Brain microvascular endothelial cell (primary cell): ENCODE measurements at regions not wholly inside any gene's neighbourhood (a gene's known extent, or its start where the extent isn't known, plus 50 kb on each side); places are given as distances from the start of the nearest gene placed in this dataset.
"Not testable (repeated sequence)": the region's sequence is repeated elsewhere in the genome, so short reads cannot be mapped to it uniquely, and the experiment has no call there.

Source experiments
- DNase-seq: peaks from one replicate; pipeline ENCODE4 v3.0.0-alpha.2; 2020
- H3K27ac ChIP-seq: fragments of 250-450 bp; sonication (Bioruptor Pico); 2 replicates; pipeline ENCODE4 v1.5.1; 2020; ENCODE audit warnings: mild to moderate bottlenecking, moderate library complexity
- H3K27me3 ChIP-seq: fragments of 250-450 bp; sonication (Bioruptor Pico); replicated peaks from 2 replicates; pipeline ENCODE4 v1.5.1; 2020; ENCODE audit warnings: mild to moderate bottlenecking
- H3K36me3 ChIP-seq: fragments of 250-450 bp; sonication (Bioruptor Pico); replicated peaks from 2 replicates; pipeline ENCODE4 v1.5.1; 2020; ENCODE audit warnings: mild to moderate bottlenecking
- H3K4me3 ChIP-seq: 2 replicates; pipeline ENCODE4 v1.5.1; 2011; ENCODE audit warnings: low read depth, mild to moderate bottlenecking, control low read depth, low read length, moderate library complexity
- in situ Hi-C: cut with HindIII; loops from 2 replicates; pipeline ENCODE4 v1.10.0; 2017; ENCODE audit warnings: low sequenced_read_pairs, low pct_ligation_motif_present
- TF ChIP-seq, protein P1 (sequence below): IDR thresholded peaks from 2 replicates; pipeline ENCODE4 v1.5.1; 2011; ENCODE audit warnings: low read depth, mild to moderate bottlenecking, moderate library complexity, low read length, control low read depth, inconsistent platforms; ENCODE audit errors: missing control alignments

GRCh38 chr3:39641274-39641673 is 168.1 kb upstream of the MYRIP start:
- Histone ChIP-seq H3K36me3 (no peaks in the 10 kb centered on the region), H3K27me3 (no peaks in the 10 kb centered on the region), H3K27ac (no peak overlapping the region), H3K4me3 (no peak overlapping the region)
- TF ChIP-seq, protein P1, sequence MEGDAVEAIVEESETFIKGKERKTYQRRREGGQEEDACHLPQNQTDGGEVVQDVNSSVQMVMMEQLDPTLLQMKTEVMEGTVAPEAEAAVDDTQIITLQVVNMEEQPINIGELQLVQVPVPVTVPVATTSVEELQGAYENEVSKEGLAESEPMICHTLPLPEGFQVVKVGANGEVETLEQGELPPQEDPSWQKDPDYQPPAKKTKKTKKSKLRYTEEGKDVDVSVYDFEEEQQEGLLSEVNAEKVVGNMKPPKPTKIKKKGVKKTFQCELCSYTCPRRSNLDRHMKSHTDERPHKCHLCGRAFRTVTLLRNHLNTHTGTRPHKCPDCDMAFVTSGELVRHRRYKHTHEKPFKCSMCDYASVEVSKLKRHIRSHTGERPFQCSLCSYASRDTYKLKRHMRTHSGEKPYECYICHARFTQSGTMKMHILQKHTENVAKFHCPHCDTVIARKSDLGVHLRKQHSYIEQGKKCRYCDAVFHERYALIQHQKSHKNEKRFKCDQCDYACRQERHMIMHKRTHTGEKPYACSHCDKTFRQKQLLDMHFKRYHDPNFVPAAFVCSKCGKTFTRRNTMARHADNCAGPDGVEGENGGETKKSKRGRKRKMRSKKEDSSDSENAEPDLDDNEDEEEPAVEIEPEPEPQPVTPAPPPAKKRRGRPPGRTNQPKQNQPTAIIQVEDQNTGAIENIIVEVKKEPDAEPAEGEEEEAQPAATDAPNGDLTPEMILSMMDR: no peak
- no peak for DNase-seq
- in situ Hi-C loops: no loop called here

GRCh38 chr3:39644176-39644575 is 165.2 kb upstream of the MYRIP start:
- Histone ChIP-seq H3K27me3 (no peaks in the 10 kb centered on the region), H3K36me3 (no peaks in the 10 kb centered on the region), H3K27ac (peak overlapping the region; percentile 14), H3K4me3 (no peak overlapping the region)
- TF ChIP-seq, protein P1: no peak
- in situ Hi-C loops: no loop called here
- peak; percentile 39 for DNase-seq

DNA sequence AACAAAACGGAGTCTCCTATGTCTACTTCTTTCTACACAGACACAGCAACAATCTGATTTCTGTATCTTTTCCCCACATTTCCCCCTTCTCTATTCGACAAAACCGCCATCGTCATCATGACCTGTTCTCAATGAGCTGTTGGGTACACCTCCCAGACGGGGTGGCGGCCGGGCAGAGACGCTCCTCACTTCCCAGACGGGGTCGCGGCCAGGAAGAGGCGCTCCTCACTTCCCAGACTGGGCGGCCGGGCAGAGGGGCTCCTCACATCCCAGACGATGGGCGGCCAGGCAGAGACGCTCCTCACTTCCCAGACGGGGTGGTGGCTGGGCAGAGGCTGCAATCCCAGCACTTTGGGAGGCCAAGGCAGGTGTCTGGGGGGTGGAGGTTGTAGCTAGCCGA is 158.2 kb upstream of the MYRIP start:
- DNase-seq, in situ Hi-C loops, H3K27me3 ChIP-seq, H3K27ac ChIP-seq, H3K4me3 ChIP-seq, H3K36me3 ChIP-seq: not testable (repeated sequence)

- in situ Hi-C loops: no loop called here
- H3K27me3 ChIP-seq: no peaks in the 10 kb centered on the region
- TF ChIP-seq, protein P1: no peak
- H3K4me3 ChIP-seq: no peak overlapping the region
- H3K36me3 ChIP-seq: no peaks in the 10 kb centered on the region
- no peak for DNase-seq
- H3K27ac ChIP-seq: no peak overlapping the region
Measured at GRCh38 chr3:39651993-39652739, 157.2 kb upstream of the MYRIP start.

- H3K27ac ChIP-seq, in situ Hi-C loops, H3K27me3 ChIP-seq, H3K36me3 ChIP-seq, H3K4me3 ChIP-seq, DNase-seq: not testable (repeated sequence)
Measured at GRCh38 chr3:39655718-39656117, 153.7 kb upstream of the MYRIP start.

- DNase-seq: no peak
- TF ChIP-seq, protein P1: no peak
- in situ Hi-C loops: no loop called here
Measured at GRCh38 chr3:39657075-39657474, 152.3 kb upstream of the MYRIP start.

DNA sequence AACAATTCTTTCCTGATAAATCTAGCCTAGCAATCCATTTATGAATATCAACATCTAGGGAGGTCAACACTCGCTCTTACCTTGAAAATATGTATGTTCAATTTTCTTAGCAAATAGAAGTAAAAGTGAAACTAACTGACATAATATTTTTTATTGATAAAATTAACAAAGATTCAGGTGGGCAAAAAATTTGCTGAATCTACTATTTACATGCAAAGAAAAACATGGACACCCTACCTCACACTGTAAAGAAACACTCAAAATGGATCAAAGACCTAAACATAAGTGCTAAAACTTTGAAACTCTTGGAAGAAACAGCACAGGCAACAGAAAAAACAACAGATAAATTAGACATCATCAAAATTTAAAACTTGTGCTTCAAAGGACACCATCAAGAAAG is 151.6 kb upstream of the MYRIP start:
- in situ Hi-C loops: no loop called here
- TF ChIP-seq, protein P1: no peak
- DNase-seq: no peak
- Histone ChIP-seq H3K36me3 (no peaks in the 10 kb centered on the region), H3K27me3 (no peaks in the 10 kb centered on the region), H3K27ac (no peak overlapping the region), H3K4me3 (no peak overlapping the region)

More at GRCh38 chr3:39657075-39657474, 152.3 kb upstream of the MYRIP start:
- Histone ChIP-seq H3K4me3 (no peak overlapping the region), H3K27me3 (no peaks in the 10 kb centered on the region), H3K27ac (no peak overlapping the region), H3K36me3 (no peaks in the 10 kb centered on the region)
